Right lobe of liver (tissue), 4 donors: ENCODE measurements at regions not wholly inside any gene's neighbourhood (a gene's known extent, or its start where the extent isn't known, plus 50 kb on each side); places are given as distances from the start of the nearest gene placed in this dataset.
"Not testable (repeated sequence)": the region's sequence is repeated elsewhere in the genome, so short reads cannot be mapped to it uniquely, and the experiment has no call there.

ENCODE experiments used
- CTCF ChIP-seq, 4 donors: fragments of 200-600 bp in 3 of 4; fragments of 450-650 bp in 1 of 4; IDR thresholded peaks; one replicate each; pipeline versions ENCODE4 v1.5.1 to v1.8.0; 2016 to 2022; ENCODE audit warnings: antibody characterized with exemption in 4 of 4, mild to moderate bottlenecking in 2 of 4
- POLR2A ChIP-seq: fragments of 450-650 bp; IDR thresholded peaks from one replicate; pipeline ENCODE4 v1.6.1; 2017; ENCODE audit warnings: antibody characterized with exemption, mild to moderate bottlenecking
- donor health status: DM: no; HTN: no; CAD: no.
- donor health status: DM: no; HTN: no; CAD: no.
- donor health status: DM: no; HTN: yes; CAD: no.

- not testable (repeated sequence) for TF ChIP-seq POLR2A; CTCF (IDR thresholded peaks at IDR 0.05)
Observed at GRCh38 chr9:113739605-113740507, 136.3 kb upstream of the ZNF618 start.
